ENCODE measurements at regions not wholly inside any gene's neighbourhood (a gene's known extent, or its start where the extent isn't known, plus 50 kb on each side); places are given as distances from the start of the nearest gene placed in this dataset.
A peak's percentile ranks its signal among the peaks of the same experiment; 100 is the strongest.

- no peak for TF ChIP-seq CTCF (IDR thresholded peaks at IDR 0.05; ENCODE audit: extremely low read depth, insufficient read depth, missing control alignments)
- in situ Hi-C loops (cut with MboI; ENCODE audit: low pct_unique_long_range_greater_than_20kb, low sequenced_read_pairs, unreplicated experiment): loop anchor here (25.0 kb wide), 1 partner anchor 299 kb away; no protein-coding TSS in a partner anchor
- no peak for DNase-seq (ENCODE audit: low spot score)
Measured at GRCh38 chr5:93911609-93912008, 170.2 kb upstream of the POU5F2 start.

- no peak for DNase-seq (ENCODE audit: low spot score)
- in situ Hi-C loops (cut with MboI; ENCODE audit: low pct_unique_long_range_greater_than_20kb, low sequenced_read_pairs, unreplicated experiment): loop anchor here (25.0 kb wide), 1 partner anchor 297 kb away; no protein-coding TSS in a partner anchor
Measured at GRCh38 chr5:93909356-93909755, 168.0 kb upstream of the POU5F2 start.

GRCh38 chr5:93904917-93905316 is 163.5 kb upstream of the POU5F2 start:
- no peak for DNase-seq (ENCODE audit: low spot score)
- TF ChIP-seq CTCF (IDR thresholded peaks at IDR 0.05; ENCODE audit: extremely low read depth, insufficient read depth, missing control alignments): no peak
- in situ Hi-C loops (cut with MboI; ENCODE audit: low pct_unique_long_range_greater_than_20kb, low sequenced_read_pairs, unreplicated experiment): loop anchor here (25.0 kb wide), 1 partner anchor 293 kb away; no protein-coding TSS in a partner anchor

More at GRCh38 chr5:93909356-93909755, 168.0 kb upstream of the POU5F2 start:
- no peak for TF ChIP-seq CTCF (IDR thresholded peaks at IDR 0.05; ENCODE audit: extremely low read depth, insufficient read depth, missing control alignments)

GRCh38 chr5:93902288-93902687 is 160.9 kb upstream of the POU5F2 start:
- no peak for DNase-seq (ENCODE audit: low spot score)
- in situ Hi-C loops (cut with MboI; ENCODE audit: low pct_unique_long_range_greater_than_20kb, low sequenced_read_pairs, unreplicated experiment): loop anchor here (25.0 kb wide), 1 partner anchor 290 kb away; no protein-coding TSS in a partner anchor
- TF ChIP-seq CTCF (IDR thresholded peaks at IDR 0.05; ENCODE audit: extremely low read depth, insufficient read depth, missing control alignments): no peak

GRCh38 chr5:93899026-93899600 is 157.7 kb upstream of the POU5F2 start:
- DNase-seq (ENCODE audit: low spot score): peak; percentile 14
- in situ Hi-C loops (cut with MboI; ENCODE audit: low pct_unique_long_range_greater_than_20kb, low sequenced_read_pairs, unreplicated experiment): no loop called here
- TF ChIP-seq CTCF (IDR thresholded peaks at IDR 0.05; ENCODE audit: extremely low read depth, insufficient read depth, missing control alignments): peak; percentile 37

GRCh38 chr5:93894601-93895354 is 153.4 kb upstream of the POU5F2 start:
- DNase-seq (ENCODE audit: low spot score): no peak
- in situ Hi-C loops (cut with MboI; ENCODE audit: low pct_unique_long_range_greater_than_20kb, low sequenced_read_pairs, unreplicated experiment): no loop called here
- peak; percentile 28 for TF ChIP-seq CTCF (IDR thresholded peaks at IDR 0.05; ENCODE audit: extremely low read depth, insufficient read depth, missing control alignments)

Data from GM13977 (cell line).